Smooth muscle cell of the brain vasculature (primary cell): ENCODE measurements at regions not wholly inside any gene's neighbourhood (a gene's known extent, or its start where the extent isn't known, plus 50 kb on each side); places are given as distances from the start of the nearest gene placed in this dataset.

ENCODE experiments used
- DNase-seq: peaks from one replicate; pipeline ENCODE4 v3.0.0-alpha.2; 2012; ENCODE audit warnings: low read depth, low spot score

DNA sequence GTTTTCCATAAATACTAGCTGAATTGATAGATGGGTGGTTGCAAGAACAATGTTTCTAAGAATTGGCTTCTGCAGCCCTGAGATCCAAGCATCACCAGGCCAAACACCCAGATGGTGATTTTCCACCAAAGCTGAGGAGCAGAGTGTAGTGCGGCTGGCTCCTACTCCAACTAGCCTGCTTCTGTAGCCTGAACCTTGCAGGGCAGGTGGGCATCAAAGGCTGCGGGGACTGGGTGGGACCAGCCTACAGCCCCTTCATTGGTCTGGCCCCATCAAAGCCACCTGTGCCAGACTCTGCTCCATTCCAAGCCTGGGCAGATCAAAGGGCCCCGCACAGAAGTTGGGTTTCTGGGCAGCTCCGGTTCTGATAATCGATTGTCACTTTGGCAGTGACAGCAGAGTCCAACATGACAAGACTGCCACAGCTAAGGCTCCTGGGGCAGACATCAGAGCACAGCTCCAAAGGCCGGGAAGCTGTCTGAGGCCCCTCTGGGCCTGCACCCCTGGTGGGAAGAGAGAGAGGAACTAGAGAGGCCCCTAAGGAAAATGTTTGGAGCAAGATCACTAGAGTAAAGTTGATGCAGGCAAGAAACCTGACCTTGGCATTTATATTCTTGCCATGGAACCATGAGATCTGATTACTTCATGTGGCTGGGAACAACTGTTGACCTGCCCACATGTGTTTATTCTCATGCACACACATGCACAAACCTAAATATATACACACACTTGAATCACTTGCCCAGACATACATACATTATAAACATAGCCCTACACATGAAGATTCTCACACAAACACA lies 582.9 kb downstream of the INSC start:
- no peak for DNase-seq

DNA sequence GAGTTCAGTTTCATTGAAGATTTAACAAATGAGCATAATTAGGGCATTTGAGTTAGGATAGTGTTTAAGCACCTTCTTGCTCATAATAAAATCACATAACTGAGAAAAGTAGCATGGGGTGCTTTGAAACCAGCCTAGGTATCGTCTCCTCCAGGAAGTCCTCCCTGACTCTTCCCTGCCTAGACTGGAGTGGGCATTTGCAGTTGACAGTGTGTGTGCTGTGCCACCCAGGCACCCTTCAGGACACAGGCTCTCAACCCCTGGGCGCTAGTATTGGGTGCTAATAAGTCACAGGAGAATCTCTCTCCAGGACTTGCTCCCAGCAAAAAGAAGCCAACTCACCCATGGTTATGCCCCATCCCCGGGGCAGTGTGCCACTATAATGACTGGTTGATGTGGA lies 584.1 kb downstream of the INSC start:
- no peak for DNase-seq

DNA sequence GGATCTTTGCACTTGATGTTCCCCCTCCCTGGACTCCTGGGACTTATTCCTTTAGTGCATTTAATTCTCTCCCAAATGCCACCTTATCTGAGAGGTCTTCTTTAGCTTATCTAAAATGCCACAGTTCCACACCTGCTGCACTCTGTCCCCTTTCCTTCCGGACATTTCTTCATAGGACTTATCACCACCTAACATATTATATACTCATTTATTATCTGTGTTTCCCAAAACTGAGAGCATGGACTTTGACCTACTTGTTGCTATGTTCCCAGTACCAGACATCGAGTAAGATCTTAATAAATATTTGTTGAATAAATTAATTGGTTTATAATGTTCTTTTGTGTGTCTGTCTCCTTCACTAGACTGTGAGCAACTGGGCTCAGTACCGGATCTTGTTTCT lies 585.3 kb downstream of the INSC start:
- DNase-seq = no peak

- no peak for DNase-seq
Observed at GRCh38 chr11:15700456-15700855, 585.7 kb downstream of the INSC start.

DNA sequence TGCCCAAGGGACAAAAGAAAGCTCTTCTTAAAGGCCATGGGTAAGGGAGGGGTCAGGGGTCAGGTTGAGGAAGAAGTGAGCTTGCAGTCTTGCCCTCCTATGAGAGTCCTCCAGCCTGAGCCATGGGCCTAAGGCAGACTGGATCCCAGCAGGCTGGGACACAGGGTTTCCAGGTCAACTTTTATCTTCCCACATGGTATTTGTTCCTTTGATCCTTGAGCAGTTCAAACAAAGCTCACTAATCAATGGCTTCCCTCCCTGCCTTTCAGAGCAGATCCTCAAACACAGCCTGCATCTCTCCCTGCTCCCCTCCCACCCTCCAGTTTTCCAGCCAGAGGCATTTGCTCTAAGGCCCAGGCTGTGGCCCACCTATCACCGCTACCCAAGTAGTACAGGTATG lies 589.3 kb downstream of the INSC start:
- DNase-seq = no peak

DNA sequence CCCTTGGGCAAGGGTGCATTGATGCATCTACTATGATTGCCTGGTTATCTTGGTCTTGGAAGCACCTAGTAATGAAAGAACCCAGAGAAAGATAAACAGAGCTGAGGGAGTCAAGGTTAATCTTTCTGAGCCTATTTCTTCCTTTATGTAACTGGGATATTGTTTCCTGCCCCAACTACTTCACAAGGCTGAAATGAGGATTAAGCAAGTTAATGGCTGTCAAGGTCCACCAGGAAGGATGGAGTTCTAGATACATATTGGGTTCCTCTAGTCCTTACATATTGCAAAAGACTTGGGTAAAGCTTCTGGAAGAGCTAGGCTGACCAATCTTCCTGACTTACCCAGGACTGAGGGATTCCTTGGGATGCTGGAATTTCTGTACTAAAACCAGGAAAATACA lies 589.8 kb downstream of the INSC start:
- no peak for DNase-seq

DNA sequence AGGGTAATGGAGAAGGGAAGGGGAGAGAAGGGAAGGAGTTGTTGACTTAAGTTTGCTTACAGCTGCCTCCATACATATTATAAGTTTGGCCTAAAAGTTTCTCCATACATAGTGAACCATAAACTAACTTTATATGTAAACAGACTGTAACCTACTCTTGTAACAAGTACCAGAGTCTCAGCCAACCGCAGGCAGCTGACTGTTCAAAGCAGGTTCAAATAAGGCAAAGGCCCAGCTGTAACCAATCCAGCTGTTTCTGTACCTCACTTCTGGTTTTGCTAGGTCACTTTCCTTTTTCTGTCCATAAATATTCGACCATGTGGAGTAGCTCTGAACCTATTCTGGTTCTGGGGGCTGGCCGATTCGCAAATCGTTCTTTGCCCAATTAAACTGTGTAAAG lies 591.2 kb downstream of the INSC start:
- no peak for DNase-seq

- DNase-seq = no peak
Observed at GRCh38 chr11:15707194-15707593, 592.5 kb downstream of the INSC start.

DNA sequence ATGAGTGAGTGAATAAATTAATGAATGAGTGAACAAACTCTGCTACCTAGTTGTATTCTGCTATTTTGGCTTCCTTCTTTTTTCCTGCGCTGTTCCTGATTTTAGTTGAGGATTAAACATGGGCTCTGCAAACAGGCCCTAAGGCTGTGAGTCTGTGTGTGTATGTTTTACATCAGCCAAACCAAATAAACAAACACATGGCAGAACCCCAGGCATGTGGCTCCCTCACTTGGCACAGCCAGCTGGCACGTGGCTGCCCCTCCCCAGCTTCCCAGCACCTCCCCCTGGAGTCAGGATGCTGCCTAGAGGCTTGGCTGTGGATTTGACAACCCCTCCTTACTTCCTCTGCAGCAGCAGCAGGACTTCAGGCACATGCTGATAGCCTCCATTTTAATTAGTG lies 593.2 kb downstream of the INSC start:
- DNase-seq = no peak

DNA sequence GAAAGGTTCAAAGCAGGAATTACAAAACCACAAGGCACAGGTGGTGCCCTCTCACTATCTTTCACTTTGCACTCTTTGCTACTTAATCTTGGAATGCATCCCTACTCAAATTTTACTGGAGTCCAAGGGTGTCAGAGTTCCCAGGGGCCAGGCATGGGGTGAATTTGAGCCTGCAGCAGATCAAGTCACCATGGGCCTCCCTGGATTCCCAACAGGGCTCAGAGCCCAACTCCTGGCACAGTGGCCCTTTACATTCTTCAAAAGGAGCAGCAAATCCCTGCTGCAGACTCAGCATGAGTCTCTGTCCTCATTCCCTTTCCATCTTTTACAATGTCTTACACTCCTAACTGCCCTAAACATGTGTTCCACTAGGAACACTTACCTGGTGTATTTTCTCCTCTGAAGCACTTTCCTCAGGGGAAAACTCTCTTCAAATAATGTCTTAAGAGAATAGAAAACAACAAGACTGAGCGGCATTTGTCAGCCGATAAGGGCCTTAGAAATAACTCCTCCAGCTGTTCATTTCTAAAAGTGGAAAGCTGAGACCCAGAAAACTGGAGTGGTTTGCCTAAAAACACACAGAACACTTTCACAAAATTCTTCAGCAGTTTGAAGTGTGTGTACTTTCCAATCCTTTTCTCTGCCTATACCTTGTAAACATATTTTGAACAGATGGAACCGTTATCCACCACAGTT lies 596.0 kb downstream of the INSC start:
- DNase-seq = no peak

DNA sequence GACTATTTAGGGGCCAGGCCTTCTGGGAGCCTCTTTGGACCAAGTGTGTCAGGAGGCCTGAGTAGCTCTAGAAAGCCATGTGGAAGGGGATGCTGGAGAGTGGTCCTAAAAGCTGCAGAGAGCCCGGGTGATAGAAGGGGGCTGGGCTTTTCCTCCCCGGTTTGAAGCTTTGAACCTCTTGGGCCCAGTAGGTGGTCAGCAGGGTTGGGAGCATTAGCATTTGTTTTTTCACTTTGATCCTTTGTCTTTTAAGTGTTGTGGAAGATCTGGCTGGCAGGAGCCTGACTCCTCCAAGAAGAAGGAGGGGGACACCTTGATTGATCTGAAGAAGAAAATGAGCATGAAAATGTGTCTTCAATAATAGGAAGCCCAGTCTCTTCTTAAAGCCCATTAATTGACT lies 596.6 kb downstream of the INSC start:
- no peak for DNase-seq

DNA sequence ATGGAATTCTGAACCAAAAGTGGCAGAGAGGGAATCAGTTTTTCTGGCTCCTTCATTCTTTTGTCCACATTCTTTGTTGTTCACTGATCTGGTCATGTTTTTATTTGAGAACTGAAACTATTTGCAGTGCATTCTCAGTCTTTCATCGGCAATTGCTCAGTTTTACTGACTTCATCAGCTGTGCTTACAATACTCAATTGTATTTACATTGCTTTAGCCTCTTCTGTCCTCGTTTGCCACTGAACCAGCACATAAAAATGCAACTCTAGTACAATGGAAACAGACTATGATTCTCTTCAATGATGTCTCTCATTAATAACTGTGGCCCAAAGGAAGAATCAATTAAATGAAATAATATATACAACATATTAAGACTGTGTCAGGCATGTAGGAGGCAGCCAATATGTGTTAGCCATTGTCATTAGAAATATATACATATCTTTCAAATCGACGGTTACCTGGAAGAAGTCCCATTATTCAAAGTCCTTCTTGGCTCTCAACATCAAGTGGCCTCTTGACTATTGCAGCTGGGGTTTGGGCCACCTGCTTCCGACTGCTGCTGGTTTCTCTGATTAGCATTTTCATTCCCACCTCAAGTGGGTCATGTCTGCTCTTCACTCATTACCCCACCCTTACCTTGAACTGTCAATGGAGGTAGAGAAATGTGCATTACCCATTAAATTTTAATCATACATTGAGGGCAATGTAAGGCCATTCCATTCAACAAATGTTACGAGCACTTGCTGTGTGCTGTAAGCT lies 600.1 kb downstream of the INSC start:
- no peak for DNase-seq

DNA sequence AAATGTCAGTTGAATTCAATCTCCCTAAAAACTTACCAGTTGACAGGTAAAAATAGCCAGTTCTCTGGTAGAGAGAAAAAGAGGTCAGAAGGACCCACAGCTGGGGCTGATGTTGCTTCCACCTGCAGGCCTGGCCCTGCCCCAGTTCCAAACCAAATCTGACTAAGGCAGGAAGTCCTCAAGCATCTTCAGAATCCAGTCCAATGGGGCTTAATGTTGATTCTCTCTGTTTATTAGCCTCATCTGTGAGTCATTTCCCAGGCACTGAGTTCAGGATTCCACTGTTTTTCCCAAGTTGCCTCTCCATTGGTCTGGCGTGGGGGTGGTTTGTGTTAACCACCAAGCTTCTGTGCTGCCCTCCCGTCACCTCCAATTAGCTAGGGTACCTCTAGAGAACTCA lies 601.8 kb downstream of the INSC start:
- no peak for DNase-seq

GRCh38 chr11:15720460-15720859 lies 605.7 kb downstream of the INSC start:
- no peak for DNase-seq

DNA sequence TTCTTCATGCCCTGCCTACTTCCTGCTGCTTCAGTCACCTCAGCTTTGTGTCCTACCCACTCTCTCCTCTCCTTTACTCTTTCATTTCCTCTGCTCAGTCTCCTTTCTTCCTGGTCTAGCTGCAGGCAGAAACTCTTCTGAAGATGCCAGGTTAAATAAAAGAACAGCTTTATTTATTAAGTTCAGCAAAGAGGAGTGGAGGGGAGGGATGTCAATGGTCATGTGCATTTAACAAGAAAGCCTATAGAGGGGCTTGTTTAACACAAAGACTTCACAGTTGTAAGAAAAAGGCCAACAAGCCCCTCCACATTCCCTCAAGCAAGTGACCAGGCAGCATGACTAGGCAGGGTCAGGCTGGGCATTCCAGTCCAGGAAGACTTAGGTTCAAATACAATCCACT lies 609.2 kb downstream of the INSC start:
- DNase-seq = no peak

GRCh38 chr11:15724601-15725000 lies 609.9 kb downstream of the INSC start:
- no peak for DNase-seq

- DNase-seq = no peak
Observed at GRCh38 chr11:15725246-15725645, 610.5 kb downstream of the INSC start.

- no peak for DNase-seq
Observed at GRCh38 chr11:15726221-15726746, 611.6 kb downstream of the INSC start.

- no peak for DNase-seq
Observed at GRCh38 chr11:15726893-15727519, 612.3 kb downstream of the INSC start.

DNA sequence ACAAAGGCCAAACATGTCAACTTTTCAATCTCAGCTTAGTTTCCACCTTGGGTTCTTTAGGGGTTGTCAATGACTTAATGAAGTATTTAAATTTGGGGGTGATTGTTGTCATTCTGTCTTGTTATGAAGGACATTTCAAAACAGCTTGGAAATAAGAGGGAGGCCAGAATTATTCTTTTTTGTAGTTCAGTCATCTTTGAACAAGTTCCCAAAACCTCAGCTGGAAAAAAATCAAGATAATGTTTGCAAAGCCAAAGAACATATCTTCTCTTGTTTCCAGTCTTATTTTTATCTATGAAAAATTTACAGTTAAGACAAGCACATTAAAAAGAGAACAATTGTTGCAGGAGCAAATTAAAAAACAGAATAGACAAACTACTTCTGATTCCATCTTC lies 612.8 kb downstream of the INSC start:
- DNase-seq = no peak

DNA sequence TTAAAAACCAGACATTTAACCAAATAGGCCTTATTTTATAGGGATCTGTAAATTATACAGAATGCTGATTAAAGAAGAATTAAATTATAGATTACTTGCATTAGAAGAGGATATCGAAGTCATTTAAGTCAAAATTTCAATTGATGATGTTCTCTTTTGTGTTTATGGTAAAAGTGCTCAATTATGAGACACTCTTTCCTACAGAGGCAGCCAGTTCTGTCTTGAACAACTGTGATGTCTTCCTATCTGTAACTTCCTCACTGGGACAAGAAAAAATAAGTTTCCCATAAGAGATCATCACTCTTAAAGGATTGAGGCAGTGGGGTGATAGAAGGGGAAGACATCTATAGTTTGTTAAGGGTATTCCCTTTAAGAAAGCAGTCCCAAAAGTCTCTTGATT lies 613.5 kb downstream of the INSC start:
- DNase-seq = no peak
